KMS-11 (cell line): ENCODE measurements at regions not wholly inside any gene's neighbourhood (a gene's known extent, or its start where the extent isn't known, plus 50 kb on each side); places are given as distances from the start of the nearest gene placed in this dataset.

Experiments used
- H2AFZ ChIP-seq: fragments of 200-600 bp; sonication (generic); 2 replicates; pipeline ENCODE4 v1.6.1; 2016; ENCODE audit warnings: antibody characterized with exemption, mixed run types, low read depth
- H3K27ac ChIP-seq: fragments of 200-600 bp; sonication (generic); 2 replicates; pipeline ENCODE4 v1.6.1; 2016; ENCODE audit warnings: mild to moderate bottlenecking, mixed run types
- H3K27me3 ChIP-seq: fragments of 200-600 bp; sonication (generic); 2 replicates; pipeline ENCODE4 v1.6.1; 2017; ENCODE audit warnings: mild to moderate bottlenecking, low read depth, mixed run types, moderate library complexity; ENCODE audit not compliant: insufficient read depth
- H3K36me3 ChIP-seq: fragments of 200-600 bp; sonication (generic); 2 replicates; pipeline ENCODE4 v1.6.1; 2017; ENCODE audit warnings: mild to moderate bottlenecking, mixed run types; ENCODE audit not compliant: insufficient read depth
- H3K4me1 ChIP-seq: fragments of 200-600 bp; sonication (generic); 2 replicates; pipeline ENCODE4 v1.6.1; 2016; ENCODE audit warnings: mild to moderate bottlenecking, low read depth, mixed run types; ENCODE audit not compliant: poor library complexity, severe bottlenecking
- H3K4me2 ChIP-seq: fragments of 200-600 bp; sonication (generic); 2 replicates; pipeline ENCODE4 v1.7.0; 2016; ENCODE audit warnings: mild to moderate bottlenecking, mixed run types
- H3K4me3 ChIP-seq: fragments of 200-600 bp; sonication (generic); IDR thresholded peaks from 2 replicates; pipeline ENCODE4 v1.6.1; 2017; ENCODE audit warnings: low read depth, low read length, mixed read lengths; ENCODE audit not compliant: insufficient read depth
- H3K79me2 ChIP-seq: fragments of 200-600 bp; sonication (generic); 2 replicates; pipeline ENCODE4 v1.6.1; 2016; ENCODE audit warnings: low read depth, mixed run types; ENCODE audit not compliant: insufficient read depth
- H3K9ac ChIP-seq: fragments of 200-600 bp; sonication (generic); 2 replicates; pipeline ENCODE4 v1.6.1; 2016; ENCODE audit warnings: mild to moderate bottlenecking, mixed run types
- H4K20me1 ChIP-seq: fragments of 200-600 bp; sonication (generic); 2 replicates; pipeline ENCODE4 v1.6.1; 2016; ENCODE audit warnings: mild to moderate bottlenecking, mixed run types; ENCODE audit not compliant: insufficient read depth
- CTCF ChIP-seq: fragments of 200-600 bp; sonication (generic); conservative IDR thresholded peaks from 2 replicates; pipeline ENCODE4 v1.6.1; 2017; ENCODE audit warnings: low read depth, mild to moderate bottlenecking, antibody characterized with exemption, low read length, moderate library complexity, mixed read lengths

GRCh38 chr4:24140892-24141291 lies 251.0 kb upstream of the PPARGC1A start:
- Histone ChIP-seq H3K9ac (no peak overlapping the region), H3K79me2 (no peaks in the 10 kb centered on the region), H3K4me2 (no peak overlapping the region), H3K36me3 (no peaks in the 10 kb centered on the region), H3K27ac (no peak overlapping the region), H3K4me1 (no peaks in the 10 kb centered on the region), H3K27me3 (no peaks in the 10 kb centered on the region), H3K4me3 (no peak overlapping the region), H2AFZ (no peak overlapping the region), H4K20me1 (no peaks in the 10 kb centered on the region)
- no peak for TF ChIP-seq CTCF

- Histone ChIP-seq H3K9ac (no peak overlapping the region), H2AFZ (no peak overlapping the region), H3K4me1 (peaks cover 2% of the 10 kb centered on the region), H3K36me3 (no peaks in the 10 kb centered on the region), H3K79me2 (no peaks in the 10 kb centered on the region), H4K20me1 (no peaks in the 10 kb centered on the region), H3K4me2 (no peak overlapping the region), H3K27ac (no peak overlapping the region), H3K27me3 (no peaks in the 10 kb centered on the region), H3K4me3 (no peak overlapping the region)
- no peak for TF ChIP-seq CTCF
Observed at GRCh38 chr4:24137671-24138601, 248.1 kb upstream of the PPARGC1A start.

GRCh38 chr4:24131954-24132673 lies 242.3 kb upstream of the PPARGC1A start:
- Histone ChIP-seq H3K27me3 (no peaks in the 10 kb centered on the region), H4K20me1 (no peaks in the 10 kb centered on the region), H3K4me1 (peaks cover 14% of the 10 kb centered on the region), H3K4me3 (no peak overlapping the region), H3K4me2 (no peak overlapping the region), H3K27ac (no peak overlapping the region), H2AFZ (no peak overlapping the region), H3K79me2 (no peaks in the 10 kb centered on the region), H3K9ac (no peak overlapping the region), H3K36me3 (no peaks in the 10 kb centered on the region)
- no peak for TF ChIP-seq CTCF

- peaks cover 14% of the 10 kb centered on the region for H3K4me1 ChIP-seq
- no peak overlapping the region for H3K27ac ChIP-seq
- H3K27me3 ChIP-seq: no peaks in the 10 kb centered on the region
- no peak overlapping the region for H3K4me2 ChIP-seq
- TF ChIP-seq CTCF: no peak
- no peaks in the 10 kb centered on the region for H4K20me1 ChIP-seq
- no peak overlapping the region for H2AFZ ChIP-seq
- no peak overlapping the region for H3K9ac ChIP-seq
- no peaks in the 10 kb centered on the region for H3K79me2 ChIP-seq
- no peaks in the 10 kb centered on the region for H3K36me3 ChIP-seq
- no peak overlapping the region for H3K4me3 ChIP-seq
Observed at GRCh38 chr4:24130637-24131036, 240.8 kb upstream of the PPARGC1A start.
